Neural cell (in vitro differentiated cells): ENCODE measurements at regions not wholly inside any gene's neighbourhood (a gene's known extent, or its start where the extent isn't known, plus 50 kb on each side); places are given as distances from the start of the nearest gene placed in this dataset.

Experiments
- H2AFZ ChIP-seq: fragments of 200-600, 300-800 bp; sonication (generic), shearing (Covaris generic); 2 replicates; pipeline ENCODE4 v1.6.0; 2014; ENCODE audit warnings: low read depth, mild to moderate bottlenecking, antibody characterized with exemption, low read length, moderate library complexity
- H3F3A ChIP-seq: fragments of 200-600 bp; shearing (Covaris generic); 2 replicates; pipeline ENCODE4 v1.6.1; 2016; ENCODE audit warnings: mild to moderate bottlenecking, moderate library complexity, mixed read lengths, antibody characterized with exemption, low read length; ENCODE audit not compliant: insufficient read depth, poor library complexity, severe bottlenecking
- H3K27ac ChIP-seq: fragments of 200-600, 300-800 bp; sonication (generic), shearing (Covaris generic); 2 replicates; pipeline ENCODE4 v1.5.1; 2014; ENCODE audit warnings: mild to moderate bottlenecking, low read length, moderate library complexity
- H3K27me3 ChIP-seq: fragments of 300-800, 200-600 bp; sonication (generic), shearing (Covaris generic); 2 replicates; pipeline ENCODE4 v1.6.0; 2014; ENCODE audit warnings: mild to moderate bottlenecking, low read depth, low read length, moderate library complexity; ENCODE audit not compliant: insufficient read depth
- H3K36me3 ChIP-seq: fragments of 300-800, 200-600 bp; sonication (generic), shearing (Covaris generic); 2 replicates; pipeline ENCODE4 v1.5.1; 2014; ENCODE audit warnings: mild to moderate bottlenecking, antibody characterized with exemption, low read length, moderate library complexity; ENCODE audit not compliant: insufficient read depth
- H3K4me2 ChIP-seq: fragments of 300-800, 200-600 bp; sonication (generic), shearing (Covaris generic); 2 replicates; pipeline ENCODE4 v1.6.0; 2014; ENCODE audit warnings: mild to moderate bottlenecking, low read length
- H3K4me3 ChIP-seq: fragments of 300-800, 200-600 bp; sonication (generic), shearing (Covaris generic); 2 replicates; pipeline ENCODE4 v1.5.1; 2014; ENCODE audit warnings: mild to moderate bottlenecking, low read length, moderate library complexity
- H3K79me2 ChIP-seq: fragments of 200-600 bp; shearing (Covaris generic); replicated peaks from 2 replicates; pipeline ENCODE4 v1.6.0; 2014; ENCODE audit warnings: mild to moderate bottlenecking, low read length, moderate library complexity; ENCODE audit not compliant: insufficient read depth
- H3K9ac ChIP-seq: fragments of 300-800, 200-600 bp; sonication (generic), shearing (Covaris generic); 2 replicates; pipeline ENCODE4 v1.6.1; 2016; ENCODE audit warnings: mild to moderate bottlenecking, low read length, mixed read lengths
- H3K9me2 ChIP-seq: fragments of 200-600 bp; shearing (Covaris generic); 2 replicates; pipeline ENCODE4 v1.6.1; 2016; ENCODE audit warnings: mild to moderate bottlenecking, low read length, mixed read lengths; ENCODE audit not compliant: insufficient read depth
- H3K9me3 ChIP-seq: fragments of 200-600, 300-800 bp; sonication (generic), shearing (Covaris generic); 2 replicates; pipeline ENCODE4 v1.6.1; 2016; ENCODE audit warnings: mild to moderate bottlenecking, mixed run types, low read length, moderate library complexity, mixed read lengths
- H4K20me1 ChIP-seq: fragments of 200-600 bp; shearing (Covaris generic); 2 replicates; pipeline ENCODE4 v1.6.1; 2016; ENCODE audit warnings: mild to moderate bottlenecking, mixed run types; ENCODE audit not compliant: insufficient read depth
- CTCF ChIP-seq: fragments of 450-650 bp; IDR thresholded peaks from 2 replicates; pipeline ENCODE4 v1.5.1; 2014; ENCODE audit warnings: antibody characterized with exemption, mild to moderate bottlenecking, moderate library complexity; ENCODE audit not compliant: poor library complexity, severe bottlenecking
- EP300 ChIP-seq: fragments of 450-650 bp; conservative IDR thresholded peaks from 2 replicates; pipeline ENCODE4 v1.6.1; 2014; ENCODE audit warnings: antibody characterized with exemption, mild to moderate bottlenecking, moderate library complexity; ENCODE audit not compliant: poor library complexity, severe bottlenecking
- EZH2 ChIP-seq: fragments of 200-600, 300-800 bp; shearing (Covaris generic), sonication (generic); IDR thresholded peaks from 2 replicates; pipeline ENCODE4 v1.6.1; 2014; ENCODE audit warnings: antibody characterized with exemption, low read length, borderline replicate concordance, mild to moderate bottlenecking; ENCODE audit not compliant: insufficient read depth, poor library complexity, severe bottlenecking
- MXI1 ChIP-seq: fragments of 450-650 bp; conservative IDR thresholded peaks from 2 replicates; pipeline ENCODE4 v1.6.1; 2014; ENCODE audit warnings: antibody characterized with exemption, mild to moderate bottlenecking; ENCODE audit not compliant: poor library complexity, severe bottlenecking
- POLR2AphosphoS5 ChIP-seq: IDR thresholded peaks from 2 replicates; pipeline ENCODE4 v1.6.1; 2012
- RAD21 ChIP-seq: fragments of 450-650 bp; conservative IDR thresholded peaks from 2 replicates; pipeline ENCODE4 v1.6.1; 2014; ENCODE audit warnings: antibody characterized with exemption, mild to moderate bottlenecking, moderate library complexity
- SMC3 ChIP-seq: fragments of 450-650 bp; conservative IDR thresholded peaks from 2 replicates; pipeline ENCODE4 v1.6.1; 2014; ENCODE audit warnings: antibody characterized with exemption, mild to moderate bottlenecking, moderate library complexity; ENCODE audit not compliant: poor library complexity
- TAF1 ChIP-seq: IDR thresholded peaks from 2 replicates; pipeline ENCODE4 v1.6.1; 2012; ENCODE audit warnings: low read depth
- TF ChIP-seq, protein P1 (sequence below): IDR thresholded peaks from 2 replicates; pipeline ENCODE4 v1.6.1; 2012; ENCODE audit warnings: borderline replicate concordance

DNA sequence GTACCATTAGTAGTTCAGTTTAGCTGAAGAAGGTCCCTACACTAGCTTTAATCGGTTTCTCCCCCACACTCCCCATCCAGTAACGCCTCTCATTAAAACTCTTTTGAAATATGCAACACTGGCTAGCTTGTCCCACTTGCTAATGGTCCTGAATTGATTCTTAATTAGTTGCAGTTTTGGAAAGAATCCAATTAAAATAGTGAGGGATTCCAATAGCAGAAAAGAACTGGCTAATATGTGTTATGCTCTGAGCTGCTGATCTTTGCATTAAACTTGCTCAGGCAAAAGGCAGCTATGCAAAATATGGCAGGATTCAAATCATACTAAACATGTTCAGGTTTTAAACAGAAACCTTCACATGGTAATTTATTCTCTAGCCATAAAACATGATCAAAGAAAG is 252.5 kb upstream of the HNRNPA3 start:
- Histone ChIP-seq H3F3A (no peaks in the 10 kb centered on the region), H2AFZ (no peak overlapping the region), H3K4me3 (no peak overlapping the region), H3K9me2 (no peaks in the 10 kb centered on the region), H3K4me2 (no peak overlapping the region), H3K9me3 (no peaks in the 10 kb centered on the region), H3K27me3 (no peaks in the 10 kb centered on the region), H3K36me3 (no peaks in the 10 kb centered on the region), H4K20me1 (no peaks in the 10 kb centered on the region), H3K9ac (no peak overlapping the region), H3K27ac (no peak overlapping the region), H3K79me2 (no peaks in the 10 kb centered on the region)
- no peak for TF ChIP-seq SMC3
- TF ChIP-seq EP300: no peak
- no peak for TF ChIP-seq MXI1
- no peak for TF ChIP-seq CTCF
- no peak for TF ChIP-seq RAD21
- no peak for TF ChIP-seq POLR2AphosphoS5
- TF ChIP-seq, protein P1, sequence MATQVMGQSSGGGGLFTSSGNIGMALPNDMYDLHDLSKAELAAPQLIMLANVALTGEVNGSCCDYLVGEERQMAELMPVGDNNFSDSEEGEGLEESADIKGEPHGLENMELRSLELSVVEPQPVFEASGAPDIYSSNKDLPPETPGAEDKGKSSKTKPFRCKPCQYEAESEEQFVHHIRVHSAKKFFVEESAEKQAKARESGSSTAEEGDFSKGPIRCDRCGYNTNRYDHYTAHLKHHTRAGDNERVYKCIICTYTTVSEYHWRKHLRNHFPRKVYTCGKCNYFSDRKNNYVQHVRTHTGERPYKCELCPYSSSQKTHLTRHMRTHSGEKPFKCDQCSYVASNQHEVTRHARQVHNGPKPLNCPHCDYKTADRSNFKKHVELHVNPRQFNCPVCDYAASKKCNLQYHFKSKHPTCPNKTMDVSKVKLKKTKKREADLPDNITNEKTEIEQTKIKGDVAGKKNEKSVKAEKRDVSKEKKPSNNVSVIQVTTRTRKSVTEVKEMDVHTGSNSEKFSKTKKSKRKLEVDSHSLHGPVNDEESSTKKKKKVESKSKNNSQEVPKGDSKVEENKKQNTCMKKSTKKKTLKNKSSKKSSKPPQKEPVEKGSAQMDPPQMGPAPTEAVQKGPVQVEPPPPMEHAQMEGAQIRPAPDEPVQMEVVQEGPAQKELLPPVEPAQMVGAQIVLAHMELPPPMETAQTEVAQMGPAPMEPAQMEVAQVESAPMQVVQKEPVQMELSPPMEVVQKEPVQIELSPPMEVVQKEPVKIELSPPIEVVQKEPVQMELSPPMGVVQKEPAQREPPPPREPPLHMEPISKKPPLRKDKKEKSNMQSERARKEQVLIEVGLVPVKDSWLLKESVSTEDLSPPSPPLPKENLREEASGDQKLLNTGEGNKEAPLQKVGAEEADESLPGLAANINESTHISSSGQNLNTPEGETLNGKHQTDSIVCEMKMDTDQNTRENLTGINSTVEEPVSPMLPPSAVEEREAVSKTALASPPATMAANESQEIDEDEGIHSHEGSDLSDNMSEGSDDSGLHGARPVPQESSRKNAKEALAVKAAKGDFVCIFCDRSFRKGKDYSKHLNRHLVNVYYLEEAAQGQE: no peak
- no peak for TF ChIP-seq TAF1
- TF ChIP-seq EZH2: no peak

DNA sequence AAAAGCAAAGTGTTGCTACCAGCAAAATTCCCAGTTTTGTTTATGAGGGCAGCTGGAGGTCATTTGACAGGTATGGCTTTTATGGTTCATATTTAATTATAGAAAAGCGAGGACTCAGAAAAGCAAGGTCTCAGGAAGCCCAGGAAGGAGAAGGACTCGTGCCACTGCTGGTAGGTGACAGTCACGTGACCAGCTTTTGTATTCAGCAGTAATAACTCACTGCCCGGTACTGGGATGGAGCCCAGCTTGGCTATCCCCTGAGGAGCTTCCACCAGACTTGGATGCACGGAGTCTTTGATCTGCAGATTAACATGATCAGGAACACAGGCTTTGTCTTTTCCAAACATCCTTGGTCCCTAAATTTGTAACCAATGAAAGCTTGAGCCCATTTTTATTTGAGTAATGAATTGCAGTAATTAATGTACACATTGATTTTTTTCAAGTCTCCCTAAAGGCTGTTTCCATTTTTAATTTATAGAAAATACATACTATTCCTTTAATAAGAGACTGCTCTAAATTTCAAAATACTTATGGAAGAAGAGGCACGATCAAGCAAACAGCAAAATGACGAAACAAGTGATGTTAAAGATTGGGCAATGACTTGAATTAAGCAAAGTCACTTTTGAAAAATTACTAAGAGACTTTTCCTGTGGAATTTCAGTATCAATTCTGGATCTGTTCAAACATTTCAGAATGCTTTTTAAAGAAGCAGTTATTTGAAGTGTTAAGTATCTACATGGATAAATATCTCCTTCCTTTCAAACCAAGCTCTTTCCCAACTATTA is 251.7 kb upstream of the HNRNPA3 start:
- H2AFZ ChIP-seq: no peak overlapping the region
- no peak overlapping the region for H3K4me2 ChIP-seq

More for the DNA sequence above, 251.7 kb upstream of the HNRNPA3 start:
- Histone ChIP-seq H3F3A (no peaks in the 10 kb centered on the region), H3K9ac (no peak overlapping the region), H3K36me3 (no peaks in the 10 kb centered on the region), H3K9me3 (no peaks in the 10 kb centered on the region), H4K20me1 (no peaks in the 10 kb centered on the region), H3K79me2 (no peaks in the 10 kb centered on the region), H3K27ac (no peak overlapping the region), H3K4me3 (no peak overlapping the region), H3K27me3 (no peaks in the 10 kb centered on the region), H3K9me2 (no peaks in the 10 kb centered on the region)
- TF ChIP-seq CTCF (no peak), EP300 (no peak), EZH2 (no peak), RAD21 (no peak), POLR2AphosphoS5 (no peak), TAF1 (no peak), SMC3 (no peak), MXI1 (no peak)
- TF ChIP-seq, protein P1: no peak
